Uterus (tissue), 2 donors: ENCODE measurements at regions not wholly inside any gene's neighbourhood (a gene's known extent, or its start where the extent isn't known, plus 50 kb on each side); places are given as distances from the start of the nearest gene placed in this dataset.

Experiments
- CTCF ChIP-seq, 4 experiments: fragments of 200-600 bp in 2 of 4; fragments of 450-650 bp in 2 of 4; sonication (generic) in 2 of 4; IDR thresholded peaks; one replicate each; pipeline ENCODE4 v1.5.1; 2016 to 2019; ENCODE audit warnings: antibody characterized with exemption in 4 of 4, mild to moderate bottlenecking in 2 of 4, moderate library complexity in 1 of 4
- POLR2A ChIP-seq, 2 donors: fragments of 450-650 bp; IDR thresholded peaks; one replicate each; pipeline ENCODE4 v1.6.1; 2016; ENCODE audit warnings: antibody characterized with exemption in 2 of 2, mild to moderate bottlenecking in 1 of 2, moderate library complexity in 1 of 2

GRCh38 chrX:114344756-114345349 lies 239.0 kb upstream of the HTR2C start:
- TF ChIP-seq CTCF (IDR thresholded peaks at IDR 0.05) (peak in 3 of 4 experiments; percentile 8 to 28 (median 28)), POLR2A (IDR thresholded peaks at IDR 0.05) (no peak)
